Fibroblast of upper back skin (primary cell): ENCODE measurements at regions not wholly inside any gene's neighbourhood (a gene's known extent, or its start where the extent isn't known, plus 50 kb on each side); places are given as distances from the start of the nearest gene placed in this dataset.
A peak's percentile ranks its signal among the peaks of the same experiment; 100 is the strongest.

ENCODE experiments used
- DNase-seq: peaks from one replicate; pipeline ENCODE4 v3.0.0-alpha.2; 2013

DNA sequence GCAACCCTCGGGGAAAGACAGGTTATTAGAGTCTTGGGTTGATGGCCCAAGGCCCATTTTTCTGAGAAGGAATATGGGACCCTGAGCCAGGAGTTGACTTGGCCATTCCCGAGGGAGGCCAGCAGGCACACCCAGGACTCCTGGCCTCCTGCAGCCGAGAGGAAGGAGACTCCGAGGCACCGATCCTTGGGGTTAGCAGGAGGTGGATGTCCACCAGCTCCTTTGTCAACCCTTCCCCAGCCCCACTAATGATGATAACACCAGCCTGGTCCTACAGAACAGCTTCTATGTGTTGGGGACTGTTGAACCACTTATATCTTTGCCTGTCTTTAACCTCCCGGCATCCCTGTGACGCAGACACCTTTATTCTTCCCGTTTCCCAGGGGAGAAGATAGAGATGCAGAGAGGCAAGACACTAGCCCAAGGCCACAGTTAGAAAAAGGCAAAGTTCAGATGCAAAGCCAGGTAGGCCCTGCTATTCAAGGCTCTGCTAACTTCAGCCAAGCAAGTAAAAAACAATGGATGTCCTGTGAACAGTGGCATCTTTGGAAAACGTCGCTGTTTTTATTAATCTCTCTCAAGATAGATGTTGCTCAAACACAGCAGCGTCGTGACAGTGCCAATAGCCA is 767.3 kb upstream of the TBX3 start:
- DNase-seq, result no peak

DNA sequence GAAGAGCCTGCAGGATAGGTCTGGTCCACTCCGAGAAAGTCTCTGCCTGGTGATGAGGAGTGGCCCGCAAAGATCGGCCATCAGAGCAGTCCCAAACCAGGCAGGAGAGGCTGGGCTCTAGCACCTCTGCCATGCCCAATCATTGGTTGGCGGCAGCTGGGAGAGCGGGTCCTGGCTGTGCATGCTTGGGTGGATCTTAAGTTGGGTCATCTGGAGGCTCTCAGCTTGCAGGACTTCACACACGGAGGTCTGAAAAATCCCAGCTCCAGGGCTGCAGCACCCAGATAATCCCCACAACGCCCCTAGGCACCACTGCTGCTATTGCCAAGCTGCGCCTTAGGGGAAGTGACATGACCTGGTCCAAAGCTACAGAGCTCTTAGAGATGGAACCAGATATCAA is 766.7 kb upstream of the TBX3 start:
- DNase-seq, result no peak

DNA sequence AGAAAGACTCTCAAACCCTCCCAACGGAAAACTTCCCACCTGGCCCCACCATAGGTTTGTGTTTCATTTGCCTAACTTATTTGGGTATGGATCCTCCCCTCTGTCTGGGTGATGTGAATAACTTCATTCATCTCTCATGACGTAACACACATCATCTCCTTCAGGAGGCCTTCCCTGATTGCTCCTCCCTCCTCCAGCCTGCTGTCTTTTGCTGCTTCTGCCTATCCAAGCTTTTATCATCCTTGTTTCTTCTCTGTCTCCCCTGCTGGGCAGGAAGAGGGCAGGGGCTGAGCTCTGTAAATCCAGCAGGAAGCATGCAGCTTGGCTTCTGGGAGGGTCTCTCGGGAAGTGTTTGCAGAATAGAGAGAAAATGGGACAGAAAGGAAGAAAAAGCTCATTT is 766.0 kb upstream of the TBX3 start:
- no peak for DNase-seq

DNA sequence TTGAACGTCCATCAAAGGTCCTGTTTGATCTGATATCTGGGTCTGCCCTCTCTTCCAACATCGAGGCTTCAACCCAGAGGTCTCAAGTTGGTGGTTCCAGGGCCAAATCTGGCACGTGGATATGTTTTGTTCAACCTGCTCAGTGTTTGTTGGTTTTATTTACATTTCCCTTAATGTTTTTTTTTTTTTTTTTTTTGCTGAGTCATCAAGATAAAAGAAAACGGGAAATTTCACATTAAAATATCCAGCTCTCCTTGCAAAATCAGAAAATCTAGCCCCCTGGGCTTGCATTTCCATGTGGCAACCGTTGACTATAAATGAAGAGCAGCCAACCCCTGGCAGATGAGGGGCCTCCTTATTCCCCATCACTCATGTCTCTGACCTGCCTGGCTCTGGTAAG is 765.6 kb upstream of the TBX3 start:
- DNase-seq, result no peak

DNA sequence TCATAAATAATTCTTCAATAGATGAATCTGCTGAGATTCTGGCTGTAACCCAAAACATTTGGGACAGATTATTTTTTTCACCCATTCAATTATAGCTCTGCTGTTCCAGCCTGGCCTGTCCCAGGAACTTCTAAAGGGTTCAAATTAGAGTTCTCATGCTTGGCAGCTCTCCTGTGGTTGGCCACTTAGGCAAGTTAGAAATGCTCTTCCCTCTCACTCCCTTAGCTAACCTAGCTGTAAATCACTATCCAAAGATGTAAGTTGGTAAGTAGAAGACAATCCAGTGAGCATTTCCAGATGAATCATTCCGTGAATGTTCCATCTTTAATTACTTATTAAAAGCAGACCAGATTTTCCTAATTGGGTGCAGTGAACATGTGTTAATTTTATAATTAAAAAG is 760.4 kb upstream of the TBX3 start:
- peak; percentile 75 for DNase-seq

DNA sequence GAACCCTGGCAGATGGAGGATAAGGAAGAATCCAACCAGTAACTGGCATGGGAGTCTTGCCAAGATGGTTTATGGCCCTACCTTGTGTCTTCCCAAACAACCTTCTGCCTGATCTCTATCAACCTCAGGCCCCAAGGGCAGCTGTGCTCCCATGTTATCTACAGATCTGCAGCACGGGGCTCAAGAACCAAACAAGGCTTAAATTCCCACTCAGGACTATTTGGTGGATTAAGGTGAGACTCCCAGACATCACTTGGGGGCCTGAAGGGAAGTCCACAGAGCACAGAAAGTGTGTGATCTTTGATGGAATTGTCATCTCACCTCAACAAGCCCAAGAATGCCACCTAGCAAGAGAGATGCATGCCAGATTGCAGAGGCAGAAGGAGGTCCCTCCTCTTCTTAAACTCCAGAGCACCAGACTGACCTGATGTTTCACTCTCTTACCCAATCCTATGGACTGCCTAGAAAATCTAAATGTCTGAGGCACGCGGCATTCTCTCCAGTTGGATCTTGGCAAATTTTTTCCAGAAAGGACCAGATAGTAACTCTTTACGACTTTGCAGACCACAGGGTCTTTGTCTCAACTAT is 759.5 kb upstream of the TBX3 start:
- DNase-seq, result no peak

DNA sequence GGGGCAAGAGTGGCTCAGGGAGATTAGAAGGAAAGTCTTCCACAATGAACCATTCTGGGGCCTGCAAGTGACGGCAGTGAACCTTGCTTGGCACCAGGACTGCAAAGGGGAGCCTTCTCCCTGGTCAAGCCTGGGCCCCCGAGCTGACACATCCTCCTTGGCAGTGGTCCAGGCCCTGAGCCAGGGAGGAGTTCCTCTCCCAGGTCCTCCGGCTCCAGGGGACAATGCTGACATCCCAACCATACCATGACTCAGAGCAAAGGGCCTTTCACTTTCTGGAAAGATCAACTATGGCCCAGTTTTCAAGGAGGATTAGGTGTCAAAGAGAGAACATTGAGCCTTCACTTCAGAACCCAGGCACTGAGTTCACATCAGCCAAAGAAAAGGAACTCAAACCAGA is 756.5 kb upstream of the TBX3 start:
- peak; percentile 72 for DNase-seq

DNA sequence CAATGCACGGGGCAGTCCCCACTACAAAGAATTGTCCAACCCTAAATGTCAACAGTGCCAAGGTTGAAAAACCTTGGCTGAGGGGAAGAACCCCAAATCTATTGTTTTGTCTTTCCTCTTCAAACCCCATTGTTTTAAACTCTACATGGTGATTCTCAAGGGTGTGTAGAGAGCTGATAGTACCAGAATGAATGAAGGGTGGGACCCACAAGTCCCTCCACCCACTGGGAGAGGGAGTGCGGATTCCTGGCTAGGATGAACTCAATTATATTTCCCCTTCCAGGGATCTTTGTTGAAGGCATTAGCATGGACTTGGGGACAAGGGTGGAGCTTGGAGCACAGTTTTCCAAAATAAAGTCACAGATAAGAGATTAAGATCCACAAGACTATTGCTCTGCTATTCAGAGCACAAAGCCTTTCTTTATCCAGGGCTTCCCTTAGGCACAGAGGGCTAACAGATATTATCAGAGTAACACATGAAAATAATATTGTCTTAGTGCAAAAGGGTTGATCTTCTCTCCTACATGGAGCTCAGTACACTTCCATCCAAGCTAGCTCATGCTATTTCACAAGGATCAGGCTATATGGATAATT is 755.1 kb upstream of the TBX3 start:
- DNase-seq, result no peak

DNA sequence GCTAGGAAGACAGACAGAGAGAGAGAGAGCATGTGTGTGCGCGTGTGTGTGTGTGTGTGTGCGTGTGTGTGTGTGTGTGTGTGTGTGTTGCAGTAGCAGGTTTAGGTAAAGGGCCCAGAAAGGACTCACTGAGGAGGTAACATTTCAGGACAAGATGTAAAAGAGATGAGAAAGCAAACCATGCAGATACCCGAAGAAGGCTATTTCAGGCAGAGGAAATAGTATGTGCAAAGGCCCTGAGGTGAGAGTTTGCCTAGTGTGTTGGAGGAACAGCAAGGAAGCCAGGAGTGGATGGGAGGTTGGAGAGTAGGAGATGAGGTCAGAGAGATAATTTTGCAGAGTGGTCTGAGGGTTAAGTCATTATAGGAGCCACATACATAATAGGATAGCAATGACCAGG is 754.3 kb upstream of the TBX3 start:
- no peak for DNase-seq

DNA sequence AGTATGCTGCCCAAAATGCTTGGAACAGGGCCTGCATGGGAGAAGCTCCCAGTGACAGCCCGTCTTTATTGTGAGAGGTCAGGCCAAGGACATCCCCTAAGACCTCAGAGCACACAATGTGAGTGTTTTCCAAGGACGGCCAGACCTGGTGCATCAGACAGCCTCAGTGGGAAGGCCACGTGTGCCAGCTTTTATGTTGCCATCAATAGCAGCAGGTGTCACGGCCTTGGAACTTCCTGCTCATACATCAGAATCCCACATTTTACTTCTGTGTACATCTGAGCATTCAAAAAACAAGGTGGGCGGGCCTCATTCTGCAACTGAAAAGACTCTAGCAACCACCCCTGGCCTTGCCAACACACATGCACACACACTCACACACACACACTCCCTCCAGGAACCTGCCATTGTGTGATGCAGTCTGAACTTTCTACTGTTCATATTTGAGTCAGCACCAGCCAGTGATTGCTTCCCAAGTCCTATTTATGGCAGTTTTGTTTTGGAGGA is 753.1 kb upstream of the TBX3 start:
- DNase-seq, result no peak

DNA sequence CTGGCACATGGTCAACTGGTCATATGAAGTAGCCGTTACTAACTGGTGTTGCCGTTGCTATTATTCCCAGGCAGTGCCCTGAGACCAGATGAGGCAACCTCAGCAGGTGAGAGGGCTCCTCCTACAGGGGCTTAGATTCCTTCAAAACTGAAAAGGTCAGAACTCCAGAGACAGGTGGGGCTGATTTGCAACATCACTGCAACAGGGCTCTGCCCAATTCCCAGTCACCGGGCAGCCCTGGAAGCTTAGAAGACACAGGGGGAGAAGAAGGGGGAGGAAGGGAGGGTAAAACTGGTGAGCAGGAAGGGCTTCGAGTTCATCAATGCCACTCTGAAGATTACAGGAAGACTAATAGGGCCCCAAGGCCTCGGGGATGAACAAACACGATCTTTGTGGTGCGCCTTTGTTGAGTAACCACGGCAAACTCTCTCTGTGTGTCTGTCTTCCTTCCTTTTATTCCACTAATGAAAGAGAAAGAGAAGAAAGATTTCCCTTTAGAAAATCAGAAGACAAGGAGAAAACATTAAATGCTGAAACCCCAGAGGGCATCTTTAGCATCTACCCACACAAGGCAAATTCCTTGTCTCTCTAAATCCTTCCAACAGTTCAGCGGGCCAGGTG is 749.1 kb upstream of the TBX3 start:
- no peak for DNase-seq

DNA sequence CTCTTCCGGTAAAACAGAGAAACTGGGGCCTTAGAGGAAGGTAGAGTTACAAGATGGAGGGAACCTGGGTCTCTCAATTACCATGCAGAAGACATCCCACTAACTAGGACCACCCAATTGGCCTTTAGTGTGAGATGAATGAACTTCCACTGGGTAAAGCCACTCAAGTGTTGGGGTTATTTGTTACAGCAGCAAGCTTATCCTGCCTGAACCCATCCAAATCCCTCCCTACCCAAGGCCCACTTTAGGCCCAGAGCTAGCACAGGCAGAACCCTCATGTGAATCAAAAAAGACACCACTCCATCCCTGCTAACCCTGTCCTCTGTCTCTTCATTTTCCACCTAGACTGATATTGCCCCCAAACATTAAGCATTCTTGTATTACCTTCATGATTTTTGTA is 746.7 kb upstream of the TBX3 start:
- no peak for DNase-seq

DNA sequence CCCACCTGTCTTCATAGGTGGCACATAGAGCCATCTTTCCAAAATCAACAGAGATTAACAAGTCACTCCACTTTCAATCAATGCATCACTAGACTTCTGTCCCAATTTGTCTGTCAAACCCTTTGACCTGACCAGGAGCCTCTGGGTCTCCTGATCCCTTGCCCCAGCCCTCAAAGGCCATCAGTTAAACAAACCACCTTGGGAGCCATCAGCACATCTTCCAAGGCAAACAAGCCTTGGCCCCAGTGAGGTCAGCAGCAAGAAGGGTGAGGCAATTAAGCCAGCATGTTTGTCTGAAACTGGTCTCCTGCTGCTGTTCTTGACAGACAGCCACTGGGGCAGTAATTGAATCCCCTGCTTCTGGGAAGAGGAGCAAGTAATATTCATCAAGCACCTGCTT is 742.8 kb upstream of the TBX3 start:
- no peak for DNase-seq

DNA sequence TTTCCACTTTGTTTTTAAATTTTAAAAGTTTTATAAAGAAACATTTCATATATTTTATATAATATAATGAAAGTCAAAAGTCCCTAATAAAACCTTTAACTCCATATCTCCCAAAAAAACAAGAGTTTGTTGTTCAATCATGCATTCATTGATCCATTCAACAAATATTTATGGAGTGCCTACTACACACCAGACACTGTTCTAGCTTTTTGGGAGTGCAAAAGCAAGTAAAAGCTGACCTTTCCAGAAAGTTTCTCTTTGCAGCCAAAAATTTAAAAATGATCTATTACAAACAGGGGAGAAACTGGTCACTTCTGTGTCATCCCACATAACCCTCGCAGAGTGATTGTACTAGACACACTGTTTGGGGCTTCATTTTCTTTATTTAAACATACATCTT is 740.0 kb upstream of the TBX3 start:
- DNase-seq, result no peak

DNA sequence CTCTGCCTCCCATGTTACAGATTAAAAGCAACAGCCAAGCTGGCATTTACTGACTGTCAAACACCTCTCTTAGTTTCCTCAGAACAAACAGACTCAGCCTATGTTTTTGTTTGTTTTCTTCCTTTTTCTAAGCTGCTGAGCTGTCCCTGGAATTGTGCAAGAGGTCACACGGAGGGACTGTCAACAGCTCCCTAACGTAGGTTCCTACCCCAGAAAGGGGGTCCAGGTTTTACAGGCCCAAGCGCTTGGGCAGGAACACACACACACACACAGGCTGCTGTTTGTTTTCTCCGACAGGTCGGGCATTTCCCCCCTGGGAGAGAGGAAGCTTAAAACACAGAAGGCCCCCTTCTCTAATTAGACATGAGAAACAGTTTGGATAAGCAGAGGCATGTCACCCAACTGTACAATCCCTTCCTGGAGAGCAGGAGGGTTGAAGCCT is 739.6 kb upstream of the TBX3 start:
- DNase-seq, result no peak

DNA sequence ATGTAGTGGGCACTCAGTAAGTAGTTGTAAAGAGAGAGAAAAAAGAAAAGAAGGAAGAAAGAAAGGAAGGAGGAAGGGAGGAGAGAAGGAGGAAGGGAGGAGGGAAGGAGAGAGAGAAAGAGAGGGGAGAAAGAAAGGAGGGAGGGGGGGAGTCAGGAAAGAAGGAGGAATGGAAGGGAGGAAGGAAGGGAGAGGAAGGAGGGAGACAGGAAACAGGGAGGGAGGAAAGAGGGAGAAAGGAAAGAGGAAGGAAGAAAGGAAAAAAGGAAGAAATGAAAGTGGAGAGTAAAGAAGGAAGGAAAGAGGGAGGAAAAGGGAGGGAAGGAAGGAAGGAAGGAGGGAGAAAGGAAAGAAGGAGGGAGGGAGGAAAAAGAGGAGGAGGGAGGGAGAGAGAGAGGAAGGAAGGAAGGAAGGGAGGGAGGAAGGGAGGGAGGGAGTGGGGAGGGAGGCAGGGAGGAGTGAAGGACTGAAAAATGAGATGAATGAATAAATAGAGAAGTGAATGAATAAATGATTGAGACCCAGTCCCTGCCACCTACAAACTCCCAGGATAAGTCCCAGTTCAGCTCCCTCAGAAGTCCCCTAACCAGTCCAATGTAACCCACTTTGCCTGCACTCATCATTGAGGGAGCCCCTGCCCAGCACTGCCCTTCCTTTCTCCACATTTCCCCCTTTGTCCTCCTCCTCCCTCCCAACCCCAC is 739.0 kb upstream of the TBX3 start:
- no peak for DNase-seq

DNA sequence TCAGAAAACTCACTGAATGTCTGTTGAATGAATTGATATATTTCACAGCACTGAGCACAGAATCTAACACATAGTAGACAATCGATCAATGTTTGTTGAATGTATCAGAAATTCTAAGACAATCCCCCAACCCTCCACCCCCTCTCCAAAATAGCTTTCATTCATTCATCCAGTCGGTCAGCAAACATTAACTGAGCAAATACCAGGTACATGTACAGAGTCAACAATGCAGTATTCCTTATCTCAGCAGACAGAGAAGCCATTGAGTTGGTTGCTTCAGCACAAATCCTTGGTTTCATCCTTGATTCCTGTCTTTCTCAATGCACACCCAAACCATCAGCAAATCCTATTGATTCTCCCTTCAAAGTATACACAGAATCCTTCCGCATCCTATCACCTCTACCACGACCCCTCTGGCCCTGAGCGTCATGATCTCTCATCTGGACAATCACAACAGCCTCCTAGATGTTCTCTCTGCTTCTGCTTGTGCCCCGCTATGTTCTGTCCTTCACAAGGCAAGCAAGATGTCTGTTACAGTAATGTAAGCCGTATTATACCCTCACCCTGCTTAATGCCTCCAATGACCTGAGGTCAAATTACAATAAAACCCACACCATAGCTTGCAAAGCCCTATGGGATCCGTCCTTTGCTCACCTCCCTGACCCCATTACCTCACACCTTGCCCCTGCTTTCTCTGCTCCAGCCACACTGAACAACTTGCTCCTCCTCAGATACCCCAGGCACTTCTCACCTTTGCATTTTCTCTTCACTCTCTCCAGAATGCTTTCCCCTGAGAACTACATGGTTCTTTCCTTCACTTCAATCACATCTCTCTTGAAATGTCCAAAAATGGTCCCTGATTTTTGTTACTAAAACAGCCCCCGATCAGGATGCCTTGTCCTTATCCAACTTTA is 738.1 kb upstream of the TBX3 start:
- no peak for DNase-seq

DNA sequence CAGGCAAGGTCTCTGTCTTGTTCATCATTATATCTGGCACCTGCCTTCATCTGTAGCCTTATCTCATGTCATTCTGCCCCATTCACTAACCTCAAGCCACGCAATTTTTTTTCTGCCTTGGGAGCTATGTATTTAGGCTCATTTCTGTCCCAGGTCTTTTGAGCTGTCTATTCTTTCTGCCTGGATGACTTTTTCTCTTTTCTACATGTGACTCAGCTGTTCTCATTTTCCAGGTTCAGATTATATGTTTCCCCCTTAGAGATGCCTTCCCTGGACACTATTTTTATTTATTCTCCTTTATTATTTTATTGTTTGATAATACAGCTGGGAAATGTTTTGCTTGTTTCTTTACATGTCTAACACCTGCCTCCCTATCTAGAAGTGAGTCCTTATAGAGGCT is 737.4 kb upstream of the TBX3 start:
- no peak for DNase-seq

DNA sequence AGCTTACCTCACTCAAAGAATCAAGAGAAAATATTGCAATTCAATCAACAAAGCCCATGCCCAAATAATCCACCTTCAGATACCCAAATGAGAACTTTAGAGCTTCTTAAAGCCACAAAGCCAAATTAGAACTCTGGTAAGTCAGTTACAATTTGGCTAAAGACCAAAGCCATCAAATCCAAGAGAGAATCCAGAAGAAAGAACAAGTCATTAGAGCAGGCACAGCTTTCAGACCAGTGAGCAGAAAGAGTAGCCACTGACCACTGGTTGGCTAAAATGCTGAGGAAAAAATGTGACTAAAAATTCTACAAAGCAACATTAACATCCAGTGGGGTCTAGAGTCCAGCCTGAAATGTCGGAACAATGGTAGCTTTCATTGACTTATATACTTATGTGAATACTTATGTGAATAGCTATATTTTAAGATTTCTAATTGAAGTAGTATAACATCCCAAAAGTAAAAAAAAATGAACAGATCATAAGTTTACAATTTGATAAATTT is 735.2 kb upstream of the TBX3 start:
- DNase-seq, result no peak

DNA sequence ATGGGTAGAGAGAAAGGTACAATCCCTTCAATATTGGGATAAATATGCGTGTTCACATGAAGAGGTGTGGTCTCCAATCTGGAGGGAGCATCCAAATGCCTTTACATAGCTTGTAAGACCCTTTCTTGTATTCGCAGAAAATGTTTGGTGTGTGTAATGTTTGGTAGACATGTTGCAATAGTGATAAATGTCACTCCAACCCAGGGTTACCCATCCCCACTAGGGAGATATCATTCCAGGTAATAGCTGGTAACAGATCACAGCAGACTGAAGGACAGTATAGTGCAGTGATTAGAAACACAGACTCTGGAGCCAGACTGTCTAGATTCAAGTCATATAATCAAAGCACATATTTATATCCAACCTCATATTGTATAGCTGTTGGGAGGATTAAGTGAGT is 733.6 kb upstream of the TBX3 start:
- no peak for DNase-seq

DNA sequence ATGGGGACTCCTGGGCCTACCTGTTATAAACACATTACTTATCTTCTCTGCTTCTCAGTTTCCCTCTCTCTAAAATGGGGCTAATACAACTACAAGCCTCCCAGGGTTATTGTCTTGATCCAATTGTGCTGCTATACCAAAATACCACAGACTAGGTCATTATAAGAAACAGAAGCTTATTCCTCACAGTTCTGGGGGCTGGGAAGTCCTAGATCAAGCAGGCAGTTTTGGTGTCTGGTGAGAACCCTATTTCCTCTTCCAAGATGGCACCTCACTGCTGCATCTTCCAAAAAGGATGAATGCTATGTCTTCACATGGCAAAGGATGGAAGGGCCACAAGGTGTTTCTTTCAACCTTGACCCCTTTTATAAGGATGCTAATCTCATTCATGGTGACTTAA is 732.9 kb upstream of the TBX3 start:
- DNase-seq, result no peak

DNA sequence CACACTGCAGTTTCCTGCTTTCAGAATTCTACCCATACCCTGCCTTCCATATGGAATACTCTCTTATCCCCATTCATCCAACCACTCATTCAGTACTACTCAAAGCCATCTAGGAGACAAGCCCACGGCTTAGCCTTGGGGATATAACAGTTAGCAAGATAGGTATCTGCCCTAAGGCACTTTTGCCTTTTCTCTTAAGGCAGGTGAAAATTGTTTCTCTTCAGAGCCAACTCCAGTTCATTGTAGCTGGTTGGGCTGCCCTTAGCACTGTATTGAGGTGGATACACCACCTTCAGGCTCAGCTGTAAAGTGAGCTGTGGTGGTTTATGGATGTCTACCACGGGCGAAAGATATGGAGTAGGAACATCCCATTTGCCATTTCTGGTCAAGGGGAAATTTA is 729.7 kb upstream of the TBX3 start:
- DNase-seq, result no peak
